ENCODE measurements at regions not wholly inside any gene's neighbourhood (a gene's known extent, or its start where the extent isn't known, plus 50 kb on each side); places are given as distances from the start of the nearest gene placed in this dataset.
"Not testable (repeated sequence)": the region's sequence is repeated elsewhere in the genome, so short reads cannot be mapped to it uniquely, and the experiment has no call there.

DNA sequence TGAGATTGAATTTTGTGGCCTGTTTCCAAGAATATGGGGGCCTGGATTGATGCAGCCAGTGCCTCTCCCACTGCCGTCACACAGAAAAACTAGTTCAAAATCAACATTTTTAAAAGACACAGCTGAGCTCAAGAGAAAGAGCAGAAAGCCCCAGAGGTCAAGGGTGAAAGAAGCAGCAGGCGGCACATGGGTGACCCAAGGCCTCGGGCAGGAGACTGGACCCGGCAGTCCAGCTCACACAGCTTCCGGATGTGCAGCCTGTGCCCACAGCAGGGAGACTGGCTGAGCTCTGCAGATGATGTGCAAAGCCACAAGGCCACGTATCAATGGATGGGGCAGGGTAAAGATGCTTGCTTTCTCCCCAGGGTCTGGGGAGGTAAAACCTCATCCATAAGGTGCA lies 50.4 kb upstream of the RNF32 start:
- no peak for DNase-seq

DNA sequence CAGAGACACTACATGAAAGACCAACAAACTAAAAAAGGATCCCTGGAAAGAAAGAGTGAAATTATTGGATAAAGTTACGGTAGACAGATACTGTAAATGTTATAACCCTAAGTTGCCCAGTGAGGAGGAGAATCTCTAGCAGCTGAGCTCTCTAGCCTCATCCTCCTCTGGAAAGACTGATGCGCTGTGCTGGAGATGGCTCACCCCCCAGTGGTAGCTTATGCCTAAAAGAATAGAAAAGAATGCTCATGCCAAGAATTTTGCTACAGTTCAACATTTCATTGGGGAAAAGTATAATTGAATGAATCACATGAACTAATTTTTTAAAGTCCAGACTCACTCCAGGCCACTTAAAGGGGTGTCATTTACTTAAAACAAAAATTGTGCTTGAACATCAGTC lies 50.8 kb upstream of the RNF32 start:
- DNase-seq, result no peak

DNA sequence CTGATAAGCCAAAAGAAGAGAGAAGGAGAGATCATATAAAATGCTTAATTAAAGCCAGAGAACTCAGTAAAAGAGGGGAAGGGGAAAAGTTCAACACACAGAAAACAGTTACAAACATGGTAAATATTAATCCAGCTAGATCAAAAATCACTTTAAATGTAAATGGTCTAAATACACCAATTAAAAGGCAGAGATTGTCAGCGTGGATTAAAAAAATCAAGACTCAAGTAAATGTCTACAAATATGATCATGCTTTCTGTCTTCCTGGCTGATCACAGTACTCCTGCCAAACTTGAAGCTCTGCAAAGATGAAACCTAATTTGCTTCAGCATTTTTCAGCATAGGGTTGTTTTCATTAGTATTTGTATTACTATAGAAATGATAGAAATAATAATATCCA lies 54.6 kb upstream of the RNF32 start:
- no peak for DNase-seq

DNA sequence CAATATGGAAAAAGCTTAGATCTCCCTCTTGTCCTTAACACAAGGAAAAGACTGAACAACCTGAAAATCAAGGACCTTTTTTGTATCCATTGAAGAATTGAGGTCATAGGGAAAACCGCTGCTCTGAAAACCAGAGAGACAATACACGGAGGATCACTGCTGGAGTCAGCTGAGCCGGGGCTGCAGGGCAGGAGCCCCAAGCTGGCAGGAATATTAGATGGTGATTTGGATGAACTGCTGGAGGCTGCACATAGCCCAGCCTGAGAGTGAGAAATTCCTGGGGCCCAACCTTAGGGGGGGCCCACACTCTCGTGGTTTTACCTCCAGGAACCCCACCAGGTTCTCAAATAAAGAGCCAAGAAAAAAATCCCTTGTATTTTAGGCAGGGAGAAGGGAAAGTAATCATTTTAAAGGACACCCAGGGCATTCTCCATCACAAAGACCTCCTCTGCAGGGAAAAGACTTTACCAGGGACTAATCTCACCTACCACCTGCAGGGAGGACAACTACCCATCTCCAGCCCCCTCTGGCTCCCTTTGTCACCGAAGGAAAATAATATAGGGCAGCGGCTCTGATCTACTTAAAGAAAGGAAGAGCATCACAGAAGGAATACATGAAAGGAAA lies 55.4 kb upstream of the RNF32 start:
- DNase-seq, result no peak

DNA sequence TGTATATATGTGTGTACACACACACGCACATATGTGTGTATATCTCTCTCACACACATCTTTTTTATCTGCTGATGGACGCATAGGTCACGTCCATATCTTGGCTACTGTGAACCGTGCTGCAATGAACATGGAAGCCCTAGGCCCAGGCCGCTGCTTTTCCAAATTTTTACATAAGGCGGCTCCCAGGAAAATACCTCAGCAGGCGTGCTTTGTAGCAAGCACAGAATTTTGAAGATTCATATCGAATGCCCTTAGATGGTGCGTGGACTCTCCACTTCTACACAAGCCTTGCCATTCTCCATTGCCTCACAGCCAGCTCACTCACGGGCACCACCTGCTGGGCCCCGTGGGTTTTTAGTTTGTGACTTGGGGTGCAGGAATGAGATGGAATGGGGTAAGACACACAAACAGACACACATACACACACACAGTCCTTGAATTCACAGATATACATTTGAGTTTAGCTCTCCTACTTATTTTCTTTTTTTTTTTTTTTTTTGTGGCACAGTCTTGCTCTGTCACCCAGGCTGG lies 57.9 kb upstream of the RNF32 start:
- DNase-seq, result no peak

DNA sequence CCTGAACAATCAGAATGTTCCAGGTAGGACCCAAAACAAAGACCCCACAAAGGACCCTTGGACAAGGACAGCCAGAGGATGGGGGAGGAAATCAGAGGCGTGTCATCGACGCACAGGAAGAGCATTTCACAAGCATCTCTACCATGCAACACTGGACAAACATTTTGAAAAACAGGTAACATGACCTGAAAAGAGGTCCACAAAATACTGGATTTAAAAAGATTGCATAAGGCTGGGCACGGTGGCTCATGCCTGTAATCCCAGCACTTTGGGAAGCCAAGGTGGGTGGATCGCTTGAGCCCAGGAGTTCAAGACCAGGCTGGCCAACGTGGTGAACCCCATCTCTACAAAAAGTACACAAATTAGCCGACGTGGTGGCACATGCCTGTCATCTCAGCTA lies 60.5 kb upstream of the RNF32 start:
- no peak for DNase-seq

DNA sequence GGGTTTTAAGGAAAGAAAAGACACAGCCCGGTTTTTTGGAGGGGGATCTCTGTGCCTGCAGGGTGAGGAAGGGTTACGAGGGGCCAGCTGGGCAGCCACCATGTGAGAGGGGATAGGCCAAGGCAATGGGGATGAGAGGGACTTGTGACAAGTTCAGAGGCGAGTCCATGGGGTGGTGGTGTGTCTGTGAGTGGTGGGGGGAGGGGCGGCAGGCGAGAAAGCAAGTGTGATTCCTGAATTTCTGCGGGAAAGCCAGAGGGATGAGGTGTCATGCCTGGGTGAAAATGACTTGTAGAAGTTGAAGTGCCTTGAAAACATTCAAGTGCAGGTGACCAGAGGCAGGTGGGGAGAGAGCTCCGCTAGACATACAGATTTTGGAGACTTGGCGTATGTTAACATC lies 61.0 kb upstream of the RNF32 start:
- no peak for DNase-seq

DNA sequence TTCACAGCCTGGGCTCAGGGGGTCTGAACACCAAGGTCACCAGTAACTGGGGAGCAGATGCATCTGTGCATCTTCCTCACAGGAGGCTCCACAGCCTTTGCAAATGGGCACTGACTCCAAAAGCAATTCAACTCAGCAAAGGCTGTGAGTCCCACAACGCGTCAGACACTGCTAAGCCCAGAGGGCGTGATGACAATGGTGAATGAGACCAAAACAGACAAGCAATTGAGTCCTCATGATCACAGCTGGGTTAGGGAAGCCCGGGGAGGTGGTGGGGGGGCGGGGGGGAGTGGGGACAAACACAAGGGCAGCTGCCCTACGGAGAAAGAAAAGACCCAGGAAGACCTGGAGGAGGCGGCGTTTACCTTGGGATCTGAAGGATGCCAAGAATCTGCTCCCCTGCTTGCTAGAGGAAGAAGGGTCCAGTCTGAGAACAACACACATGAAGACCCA lies 61.6 kb upstream of the RNF32 start:
- DNase-seq, result no peak

DNA sequence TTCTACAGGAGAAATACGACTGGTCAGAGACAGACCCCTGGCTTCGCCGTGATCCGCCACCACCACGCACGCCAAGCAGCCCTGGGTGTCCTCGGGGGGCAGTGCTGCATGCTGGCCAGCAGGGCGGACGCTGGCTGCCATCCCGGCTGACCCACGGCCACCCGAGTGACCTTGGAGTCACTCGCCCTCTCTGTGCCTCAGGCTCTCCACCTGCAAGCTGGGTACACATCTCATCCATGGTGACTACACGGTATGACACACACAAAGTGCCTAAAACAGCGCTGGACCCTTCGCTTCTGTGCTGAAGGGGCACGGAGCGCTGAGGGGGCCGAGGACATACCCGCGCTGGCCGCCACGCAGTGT lies 62.0 kb upstream of the RNF32 start:
- DNase-seq, result no peak

DNA sequence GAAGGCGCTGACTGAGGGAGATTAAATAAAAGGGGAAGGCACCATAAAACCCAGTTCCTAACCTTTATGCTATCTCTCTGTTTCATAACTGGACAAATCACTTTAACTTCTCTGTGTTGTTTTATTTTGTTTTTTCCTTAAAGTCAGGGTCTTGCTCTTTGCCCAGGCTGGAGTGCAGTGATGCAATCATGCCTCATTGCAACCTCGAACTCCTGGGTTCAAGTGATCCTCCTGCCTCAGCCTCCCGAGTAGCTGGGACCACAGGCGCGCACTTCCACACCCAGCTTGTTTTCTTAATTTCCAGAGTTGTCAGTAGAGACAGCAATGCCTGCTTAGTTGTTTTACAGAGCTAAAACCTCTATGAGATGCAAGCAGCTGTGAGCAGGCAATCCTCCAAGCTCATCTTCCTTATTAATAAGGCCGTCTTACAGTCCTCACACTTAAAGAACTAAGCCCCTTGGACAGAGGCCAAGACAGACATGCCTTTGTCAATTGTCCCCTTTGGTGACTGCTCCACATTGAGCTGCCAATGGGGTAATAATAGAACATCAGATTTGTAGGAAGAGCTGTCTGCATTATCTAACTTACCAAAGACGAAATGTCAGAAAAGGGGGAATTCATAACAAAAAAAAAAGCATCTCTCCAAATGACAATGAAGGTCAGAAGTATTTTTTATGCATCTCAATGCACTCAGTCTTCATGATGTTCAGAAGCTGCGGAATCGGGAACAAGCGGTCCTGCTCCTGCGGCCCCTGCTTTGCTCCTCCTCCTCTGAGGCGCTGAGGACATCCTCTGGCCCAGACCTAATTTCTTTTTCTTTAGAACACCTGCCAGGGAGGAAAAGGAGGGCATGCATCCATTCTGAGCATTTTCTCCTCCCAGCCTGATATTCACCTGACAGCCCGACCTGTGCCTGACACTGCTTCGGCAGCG lies 62.7 kb upstream of the RNF32 start:
- DNase-seq, result no peak

DNA sequence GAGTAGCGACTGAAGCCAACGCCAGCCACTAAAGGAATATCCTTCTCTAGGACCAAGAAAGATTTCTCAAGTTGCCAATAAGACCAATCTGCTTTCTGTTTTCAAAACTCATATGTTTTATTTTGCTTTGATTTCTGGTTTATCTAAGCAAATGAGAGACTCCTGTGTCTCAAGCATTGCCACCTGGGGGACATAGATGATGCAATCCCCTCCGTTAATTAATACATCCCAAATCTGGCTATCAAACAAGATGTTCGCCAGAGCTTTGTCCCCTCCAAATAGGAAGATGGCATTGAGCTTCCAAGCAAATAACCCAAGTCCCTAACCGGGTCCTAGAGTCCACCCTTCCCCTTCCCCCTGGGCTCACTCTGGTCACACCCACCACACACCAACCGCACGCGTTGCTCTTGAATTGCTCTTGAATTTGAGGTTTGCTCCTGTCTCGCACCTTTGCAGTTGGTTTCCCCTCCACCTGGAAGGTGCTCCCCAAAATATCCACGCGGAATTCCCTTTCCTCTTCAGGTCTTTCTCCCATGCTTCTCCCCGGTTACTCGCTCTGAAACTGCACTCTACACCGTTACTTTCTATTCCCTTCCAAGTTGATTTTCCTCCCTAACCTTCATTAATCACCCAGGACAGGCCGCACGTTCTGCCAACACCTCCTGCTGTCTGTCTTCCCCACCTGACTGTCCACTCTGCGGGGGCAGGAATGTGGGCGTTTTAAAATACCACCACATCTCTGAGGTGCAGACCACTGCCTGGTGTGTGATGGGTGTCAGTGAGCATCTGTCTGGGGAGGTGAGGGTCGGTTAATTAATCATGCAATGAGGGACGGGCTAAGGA lies 64.1 kb upstream of the RNF32 start:
- no peak for DNase-seq

DNA sequence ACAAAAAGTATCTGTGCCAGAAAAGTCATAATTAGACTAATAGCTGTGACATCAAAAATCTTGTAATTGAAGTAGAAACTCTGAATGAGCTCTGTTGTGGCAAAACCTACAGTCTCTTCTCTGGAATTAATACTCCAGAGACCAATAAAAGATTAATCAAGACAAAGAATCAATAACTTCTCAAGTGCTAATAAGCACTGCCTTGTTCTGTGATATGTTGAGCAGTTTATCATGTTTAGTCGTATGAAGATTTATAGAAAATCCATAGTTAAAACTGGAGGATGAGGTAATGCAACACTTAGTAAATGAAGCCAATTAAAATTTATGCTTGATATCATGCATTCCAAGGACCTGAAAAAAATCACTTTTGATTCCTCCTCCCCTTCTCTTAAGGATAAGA lies 72.3 kb upstream of the RNF32 start:
- no peak for DNase-seq

DNA sequence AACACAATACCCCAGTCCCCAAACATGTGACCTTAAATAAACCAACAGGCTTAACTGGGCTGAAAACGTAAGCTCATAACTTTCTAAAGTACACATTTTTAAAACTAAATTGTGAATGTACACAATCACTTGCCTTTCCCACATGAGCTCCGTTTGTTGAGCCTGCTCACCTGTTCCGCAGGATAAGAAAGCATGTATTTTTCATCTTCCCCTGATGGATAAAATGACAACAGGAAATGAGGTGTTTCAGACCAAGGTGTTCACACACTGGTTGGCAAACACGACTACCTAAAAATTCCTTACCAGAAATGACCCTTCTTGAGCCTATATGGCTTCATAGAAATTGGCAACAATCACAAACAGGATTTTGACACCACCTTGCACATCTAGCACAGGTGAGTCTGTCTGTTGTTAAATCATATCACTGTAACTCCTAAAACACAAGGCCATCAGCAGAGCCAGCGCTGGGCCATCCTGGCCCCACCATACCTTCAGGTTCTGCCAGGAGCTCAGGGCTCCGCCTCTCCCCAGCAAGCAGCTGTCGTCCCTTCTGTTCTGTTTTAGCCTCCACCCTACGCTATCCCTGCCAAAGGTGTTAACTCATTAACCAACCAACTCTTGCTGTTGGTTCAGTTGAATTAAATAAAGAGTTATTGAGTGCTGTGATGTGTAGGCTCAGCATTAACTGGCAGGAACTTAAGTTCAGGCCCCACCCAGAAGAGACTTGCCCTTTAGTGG lies 73.6 kb upstream of the RNF32 start:
- DNase-seq, result no peak

DNA sequence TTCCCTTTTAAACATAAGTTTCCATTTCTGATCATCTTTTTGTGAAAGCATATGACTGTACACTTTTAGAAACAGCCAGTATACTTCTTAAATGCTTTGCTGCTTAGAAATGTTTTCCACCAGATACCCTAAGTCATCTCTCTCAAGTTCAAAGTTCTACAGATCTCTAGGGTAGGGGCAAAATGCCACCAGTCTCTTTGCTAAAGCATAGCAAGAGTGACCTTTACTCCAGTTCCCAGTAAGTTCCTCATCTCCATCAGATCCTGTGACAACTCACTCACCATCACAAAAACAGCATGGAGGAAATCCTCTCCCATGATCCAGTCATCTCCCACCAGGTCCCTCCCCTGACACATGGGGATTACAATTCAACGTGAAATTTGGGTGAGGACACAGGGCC lies 75.6 kb upstream of the RNF32 start:
- DNase-seq, result not testable (repeated sequence)

DNA sequence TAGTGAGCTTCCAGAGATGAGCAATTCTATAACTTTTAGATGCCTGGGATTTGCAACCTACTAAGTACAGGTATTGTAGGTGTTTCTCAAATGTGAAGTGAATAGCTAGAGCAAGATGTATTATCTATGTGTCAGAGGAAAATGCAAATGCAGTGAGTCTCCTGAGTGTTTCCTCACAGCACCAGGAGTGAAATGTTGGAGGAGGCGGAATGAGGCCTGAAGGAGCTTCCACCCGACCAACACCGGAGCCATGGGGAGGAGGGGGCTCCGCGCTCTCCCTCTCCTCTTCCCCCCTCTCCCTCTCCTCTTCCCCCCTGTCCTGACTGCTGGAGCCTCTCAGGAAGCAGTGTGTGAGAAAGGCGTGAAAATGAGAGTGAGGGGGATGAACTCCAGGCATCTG lies 79.9 kb upstream of the RNF32 start:
- DNase-seq, result no peak

DNA sequence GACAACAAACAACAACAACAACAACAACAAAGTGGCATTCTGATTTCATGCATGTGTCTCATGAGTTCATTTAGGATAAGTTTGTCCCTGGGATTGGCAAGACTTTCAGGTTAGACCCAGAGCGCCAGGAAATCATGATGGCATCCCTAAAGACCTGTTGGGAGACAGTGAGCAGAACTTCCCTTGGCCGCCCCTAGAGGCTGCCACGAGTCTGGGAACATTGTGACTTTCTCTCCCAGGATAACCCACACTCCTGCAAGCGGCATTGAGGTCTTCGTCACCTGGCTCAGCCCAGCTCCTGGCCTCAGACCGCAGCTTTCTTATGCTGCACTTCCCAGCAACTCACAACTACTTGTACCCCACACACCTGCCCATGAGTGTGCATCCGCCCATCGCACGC lies 80.5 kb upstream of the RNF32 start:
- no peak for DNase-seq

DNA sequence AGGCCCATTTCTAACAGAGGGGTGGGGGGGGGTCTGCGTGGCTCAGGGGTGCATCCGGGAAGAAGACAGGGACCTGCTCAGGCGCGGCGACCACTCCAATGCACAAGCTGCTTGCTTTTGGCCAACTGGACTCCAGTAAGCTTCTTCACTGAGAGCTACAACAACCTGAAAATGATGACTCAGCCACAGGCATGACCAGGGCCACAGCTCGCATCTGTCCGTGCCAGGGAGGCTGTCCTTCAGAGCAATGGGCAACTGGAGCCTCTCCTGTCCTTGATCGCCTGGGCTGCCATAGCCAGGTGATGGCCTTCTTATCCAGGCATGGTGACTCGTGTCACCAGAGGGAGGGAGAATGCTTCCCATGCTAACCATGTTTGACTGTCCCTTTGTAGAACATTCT lies 81.6 kb upstream of the RNF32 start:
- DNase-seq, result no peak

DNA sequence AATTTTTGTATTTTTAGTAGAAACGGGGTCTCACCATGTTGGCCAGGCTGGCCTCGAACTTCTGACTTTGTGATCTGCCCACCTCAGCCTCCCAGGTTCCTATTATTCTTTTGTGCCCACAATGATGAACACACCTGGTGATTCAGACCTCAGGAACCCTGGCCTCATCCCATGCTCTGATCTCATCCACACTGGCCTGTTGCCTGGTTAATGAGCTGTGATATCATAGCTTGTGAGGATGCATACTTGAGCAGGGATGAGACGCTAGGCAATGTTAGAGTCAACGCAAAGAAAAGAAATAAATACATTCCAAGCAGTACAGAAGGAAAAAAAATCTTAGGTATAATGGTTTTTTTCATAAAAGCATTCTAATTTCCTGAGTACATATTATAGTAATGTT lies 82.4 kb upstream of the RNF32 start:
- no peak for DNase-seq

DNA sequence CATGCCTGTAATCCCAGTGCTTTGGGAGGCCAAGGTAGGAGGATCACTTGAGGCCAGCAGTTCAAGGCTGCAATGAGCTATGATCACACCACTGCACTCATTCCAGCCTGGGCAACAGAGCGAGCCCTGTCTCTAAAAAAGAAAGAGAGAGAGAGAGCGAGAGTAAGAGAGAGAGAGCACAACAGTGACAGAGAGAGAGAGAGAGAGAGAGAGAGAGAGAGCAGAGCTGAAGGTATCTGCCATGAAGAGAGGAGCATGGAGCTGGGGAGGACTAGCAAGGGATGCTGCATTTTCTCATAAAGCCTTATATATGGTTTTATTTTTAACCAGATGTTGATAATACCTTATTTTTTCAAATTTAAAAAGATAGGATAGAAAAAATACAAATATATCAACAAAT lies 84.5 kb upstream of the RNF32 start:
- no peak for DNase-seq

DNA sequence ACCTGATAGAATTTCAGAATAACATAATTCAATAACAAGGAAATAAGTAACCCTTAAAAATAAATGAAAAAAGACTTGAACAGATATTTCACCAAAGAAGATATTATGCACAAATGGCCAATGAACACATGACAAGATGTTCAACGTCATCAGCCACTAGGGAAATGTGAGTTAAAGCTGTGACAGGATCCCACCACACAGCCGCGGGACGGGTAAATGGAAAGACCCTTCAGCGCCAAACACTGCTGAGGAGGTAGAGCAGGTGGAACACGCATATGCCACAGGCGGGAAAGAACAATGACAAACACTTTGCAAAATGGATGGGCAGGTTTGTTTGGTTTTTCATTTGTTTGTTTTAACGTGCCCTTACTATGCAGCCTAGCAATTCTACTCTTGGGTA lies 86.1 kb upstream of the RNF32 start:
- no peak for DNase-seq

DNA sequence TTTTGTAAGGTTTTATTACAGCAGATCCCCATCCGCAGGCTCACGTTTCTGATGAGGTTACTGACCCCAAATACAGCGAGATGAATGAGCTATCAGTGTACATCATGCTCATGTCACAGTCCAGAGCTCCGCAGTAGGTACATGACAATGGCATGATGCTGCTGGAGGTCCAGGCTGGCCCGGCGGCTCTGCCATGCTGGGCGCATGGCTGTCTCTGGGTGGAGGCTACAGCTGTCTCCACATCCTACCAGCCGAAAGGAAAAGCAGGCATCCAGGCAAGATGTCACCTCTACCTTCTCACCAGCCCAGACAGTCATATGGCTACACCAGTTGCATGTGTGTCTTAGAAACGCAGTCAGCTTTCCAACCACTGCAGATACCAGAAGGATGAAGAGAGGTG lies 90.9 kb upstream of the RNF32 start:
- DNase-seq, result no peak

DNA sequence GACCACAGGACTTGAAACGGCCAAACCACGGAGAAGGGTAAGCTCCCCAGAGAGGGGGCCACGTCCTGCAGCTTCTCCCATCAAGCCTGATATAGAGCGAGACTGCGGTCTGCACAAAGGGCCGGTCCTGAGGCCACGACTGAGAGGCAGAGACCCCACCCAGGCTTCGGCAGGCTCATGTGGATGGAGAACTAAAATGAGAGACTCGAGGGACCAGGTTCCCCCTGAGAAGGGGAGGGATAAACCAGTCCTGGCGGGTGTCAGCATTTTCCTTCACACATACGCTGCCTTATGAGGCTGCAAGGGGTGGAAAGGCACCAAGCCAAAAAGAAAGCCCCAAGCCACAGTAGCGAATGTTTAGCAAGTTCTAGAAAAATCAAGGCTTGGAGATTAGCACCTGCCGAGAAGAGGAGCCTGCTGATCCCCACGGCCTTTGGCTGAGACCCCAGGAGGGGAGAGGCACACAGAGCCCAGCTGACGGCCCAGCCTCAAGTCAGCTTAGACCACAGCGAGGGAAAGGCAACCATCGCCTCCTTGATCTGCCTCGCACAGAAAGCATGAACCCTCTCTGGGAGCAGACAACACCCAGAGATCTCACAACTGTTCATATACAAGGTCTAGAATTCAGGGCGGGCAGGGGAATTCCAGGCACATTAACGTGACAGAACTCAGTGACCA lies 92.6 kb upstream of the RNF32 start:
- no peak for DNase-seq

All from T1000 (cell line).